ENCODE measurements at regions not wholly inside any gene's neighbourhood (a gene's known extent, or its start where the extent isn't known, plus 50 kb on each side); places are given as distances from the start of the nearest gene placed in this dataset.

DNA sequence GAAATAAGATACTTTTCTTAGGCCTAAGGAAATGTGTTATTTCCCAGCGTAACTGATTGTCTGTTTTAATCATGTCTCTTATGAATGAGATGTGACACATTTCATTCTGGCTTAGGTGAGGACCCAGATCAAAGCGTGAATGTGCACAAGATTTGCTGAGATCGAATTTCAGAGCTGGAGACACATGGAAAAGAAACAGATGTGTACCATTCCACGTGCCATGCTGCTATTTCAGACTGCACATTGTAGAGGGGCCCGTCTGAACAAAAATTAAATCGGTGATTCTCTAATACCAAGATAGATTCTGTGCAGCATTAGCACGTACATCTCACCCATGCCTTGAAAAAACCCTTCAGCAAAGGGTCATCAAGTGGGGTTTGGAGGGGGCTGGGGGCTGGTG, 290.4 kb downstream of the AACS start:
- TF ChIP-seq, protein P1, sequence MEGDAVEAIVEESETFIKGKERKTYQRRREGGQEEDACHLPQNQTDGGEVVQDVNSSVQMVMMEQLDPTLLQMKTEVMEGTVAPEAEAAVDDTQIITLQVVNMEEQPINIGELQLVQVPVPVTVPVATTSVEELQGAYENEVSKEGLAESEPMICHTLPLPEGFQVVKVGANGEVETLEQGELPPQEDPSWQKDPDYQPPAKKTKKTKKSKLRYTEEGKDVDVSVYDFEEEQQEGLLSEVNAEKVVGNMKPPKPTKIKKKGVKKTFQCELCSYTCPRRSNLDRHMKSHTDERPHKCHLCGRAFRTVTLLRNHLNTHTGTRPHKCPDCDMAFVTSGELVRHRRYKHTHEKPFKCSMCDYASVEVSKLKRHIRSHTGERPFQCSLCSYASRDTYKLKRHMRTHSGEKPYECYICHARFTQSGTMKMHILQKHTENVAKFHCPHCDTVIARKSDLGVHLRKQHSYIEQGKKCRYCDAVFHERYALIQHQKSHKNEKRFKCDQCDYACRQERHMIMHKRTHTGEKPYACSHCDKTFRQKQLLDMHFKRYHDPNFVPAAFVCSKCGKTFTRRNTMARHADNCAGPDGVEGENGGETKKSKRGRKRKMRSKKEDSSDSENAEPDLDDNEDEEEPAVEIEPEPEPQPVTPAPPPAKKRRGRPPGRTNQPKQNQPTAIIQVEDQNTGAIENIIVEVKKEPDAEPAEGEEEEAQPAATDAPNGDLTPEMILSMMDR (IDR thresholded peaks at IDR 0.05; ENCODE audit: insufficient read depth, low read depth, low read length), result no peak
- DNase-seq (ENCODE audit: low read depth), result no peak
- H3K4me3 ChIP-seq (ENCODE audit: low read depth, low read length), result no peak overlapping the region

DNA sequence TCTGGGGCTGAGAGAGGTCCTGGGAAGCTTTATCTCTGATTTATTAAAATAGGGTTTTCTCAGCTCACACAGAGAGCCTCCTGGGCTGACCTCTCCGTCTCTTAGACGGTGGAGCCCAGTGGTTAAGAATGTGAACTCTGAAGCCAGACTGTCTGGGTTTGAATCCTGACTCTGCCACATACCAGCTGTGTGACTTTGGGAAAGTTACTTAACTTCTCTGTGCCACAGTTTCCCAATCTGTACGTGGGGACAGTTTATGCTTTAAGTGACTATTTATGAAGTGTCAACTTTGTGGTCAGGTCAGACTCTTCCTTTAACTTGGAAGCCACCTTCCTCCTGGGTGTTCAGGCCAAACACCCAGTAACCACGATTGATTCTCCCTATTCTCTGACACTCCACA, 290.9 kb downstream of the AACS start:
- TF ChIP-seq, protein P1 (IDR thresholded peaks at IDR 0.05; ENCODE audit: insufficient read depth, low read depth, low read length), result no peak
- no peak for DNase-seq (ENCODE audit: low read depth)
- no peak overlapping the region for H3K4me3 ChIP-seq (ENCODE audit: low read depth, low read length)

DNA sequence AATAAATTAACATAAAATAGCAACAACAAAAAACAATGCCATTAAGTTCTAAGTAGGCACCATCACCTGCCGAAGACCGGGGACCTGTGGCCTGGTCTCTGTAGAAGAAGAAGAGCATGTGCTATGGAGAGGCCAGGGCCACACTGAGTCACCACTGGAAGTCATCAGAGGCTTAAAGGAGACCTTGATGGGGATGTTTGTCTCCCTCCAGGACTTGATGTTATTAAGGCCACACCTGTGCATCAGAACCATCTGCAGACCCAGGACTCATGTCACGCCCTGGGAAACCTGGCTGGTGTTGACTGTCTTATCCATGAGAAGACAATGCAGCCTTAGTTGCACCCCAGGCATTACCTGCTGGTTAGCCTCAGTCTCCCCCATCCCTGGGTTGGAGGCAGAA, 292.3 kb downstream of the AACS start:
- H3K4me3 ChIP-seq (ENCODE audit: low read depth, low read length), result no peak overlapping the region
- DNase-seq (ENCODE audit: low read depth), result no peak
- TF ChIP-seq, protein P1 (IDR thresholded peaks at IDR 0.05; ENCODE audit: insufficient read depth, low read depth, low read length), result no peak

DNA sequence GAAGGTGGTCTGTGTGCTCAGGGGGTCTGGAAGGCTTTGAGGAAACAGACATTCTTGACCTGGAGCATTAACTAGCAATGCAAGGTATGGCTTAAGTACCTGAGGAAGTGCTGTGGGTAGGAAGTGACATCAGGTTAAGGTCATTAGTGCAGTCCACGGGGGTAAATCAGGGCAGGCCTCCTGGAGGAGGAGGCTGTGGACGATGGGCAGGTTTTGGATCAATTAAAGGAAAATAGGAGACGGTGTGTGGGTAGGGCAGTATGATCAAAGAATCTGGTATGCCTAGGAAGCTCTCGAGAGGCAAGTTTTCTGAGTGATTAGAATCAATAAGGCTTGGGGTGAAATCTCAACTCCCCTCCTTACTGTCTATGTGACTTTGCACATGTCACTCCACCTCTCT, 295.3 kb downstream of the AACS start:
- TF ChIP-seq, protein P1 (IDR thresholded peaks at IDR 0.05; ENCODE audit: insufficient read depth, low read depth, low read length), result no peak
- no peak overlapping the region for H3K4me3 ChIP-seq (ENCODE audit: low read depth, low read length)

GRCh38 chr12:125371033-125371432, 305.8 kb downstream of the AACS start:
- TF ChIP-seq, protein P1 (IDR thresholded peaks at IDR 0.05; ENCODE audit: insufficient read depth, low read depth, low read length), result no peak
- no peak for DNase-seq (ENCODE audit: low read depth)
- H3K4me3 ChIP-seq (ENCODE audit: low read depth, low read length), result no peak overlapping the region

More for the DNA sequence above, 295.3 kb downstream of the AACS start:
- no peak for DNase-seq (ENCODE audit: low read depth)

DNA sequence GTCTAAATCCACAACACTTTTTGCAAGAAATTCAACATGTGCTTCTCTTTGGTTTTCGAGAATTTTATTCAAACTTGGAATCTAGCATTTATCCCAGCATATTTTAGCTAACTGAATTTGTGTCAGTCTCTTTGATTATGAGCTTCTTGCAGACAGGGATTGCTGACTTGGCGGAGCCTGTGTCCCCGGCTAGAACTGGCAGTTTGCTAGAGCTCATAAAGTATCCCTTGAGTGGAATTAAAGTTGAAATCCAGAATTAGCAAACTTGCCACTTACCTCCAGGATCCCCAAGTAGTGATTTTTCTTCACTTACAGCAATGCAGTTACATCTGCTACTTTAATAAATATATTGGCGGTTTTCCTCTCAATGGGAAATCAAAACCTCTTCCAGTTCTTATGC, 306.9 kb downstream of the AACS start:
- TF ChIP-seq, protein P1 (IDR thresholded peaks at IDR 0.05; ENCODE audit: insufficient read depth, low read depth, low read length), result no peak
- no peak for DNase-seq (ENCODE audit: low read depth)
- no peak overlapping the region for H3K4me3 ChIP-seq (ENCODE audit: low read depth, low read length)

DNA sequence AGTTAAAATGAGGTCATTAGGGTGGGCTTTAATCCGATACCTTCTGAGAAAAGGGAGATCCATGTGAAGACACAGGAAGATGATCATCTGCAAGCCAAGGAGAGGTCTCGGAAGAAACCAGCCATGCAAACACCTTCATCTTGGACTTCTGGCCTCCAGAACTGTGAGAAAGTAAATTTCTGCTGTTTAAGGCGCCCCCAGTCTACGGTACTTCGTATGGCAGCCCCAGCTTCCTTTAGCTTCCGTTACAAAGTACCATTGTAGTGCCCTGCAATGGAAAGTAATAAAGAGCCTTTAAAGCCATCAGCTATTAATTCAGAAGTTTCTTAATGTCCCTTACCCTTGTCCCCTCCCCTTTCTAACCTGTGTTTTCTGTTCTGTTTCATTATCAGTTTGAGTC, 308.1 kb downstream of the AACS start:
- H3K4me3 ChIP-seq (ENCODE audit: low read depth, low read length), result no peak overlapping the region
- TF ChIP-seq, protein P1 (IDR thresholded peaks at IDR 0.05; ENCODE audit: insufficient read depth, low read depth, low read length), result no peak

More for the DNA sequence above, 308.1 kb downstream of the AACS start:
- DNase-seq (ENCODE audit: low read depth), result no peak
